Skeletal muscle tissue (tissue), 3 donors: ENCODE measurements at regions not wholly inside any gene's neighbourhood (a gene's known extent, or its start where the extent isn't known, plus 50 kb on each side); places are given as distances from the start of the nearest gene placed in this dataset.
A peak's percentile ranks its signal among the peaks of the same experiment; 100 is the strongest.

Experiments used
- H3K27ac ChIP-seq: one replicate; pipeline ENCODE4 v1.7.0; 2013; ENCODE audit warnings: mild to moderate bottlenecking, low read depth, low read length, inconsistent platforms
- H3K27me3 ChIP-seq, 3 donors: one replicate each; pipeline ENCODE4 v1.7.0; 2013; ENCODE audit warnings: low read length in 3 of 3; ENCODE audit not compliant: control insufficient read depth in 3 of 3, insufficient read depth in 3 of 3
- H3K36me3 ChIP-seq, 3 donors: one replicate each; pipeline ENCODE4 v1.7.0; 2013; ENCODE audit warnings: low read length in 3 of 3; ENCODE audit not compliant: control insufficient read depth in 3 of 3, insufficient read depth in 3 of 3
- H3K4me1 ChIP-seq, 3 donors: one replicate each; pipeline ENCODE4 v1.7.0; 2013; ENCODE audit warnings: low read length in 3 of 3, mild to moderate bottlenecking in 3 of 3; ENCODE audit not compliant: control insufficient read depth in 3 of 3, insufficient read depth in 3 of 3
- H3K4me3 ChIP-seq, 3 donors: one replicate each; pipeline ENCODE4 v1.7.0; 2013; ENCODE audit warnings: low read length in 3 of 3
- H3K9ac ChIP-seq, 3 donors: one replicate each; pipeline ENCODE4 v1.7.0; 2013; ENCODE audit warnings: low read length in 3 of 3, mild to moderate bottlenecking in 3 of 3, moderate library complexity in 2 of 3, low read depth in 1 of 3
- H3K9me3 ChIP-seq, 3 donors: one replicate each; pipeline ENCODE4 v1.7.0; 2013; ENCODE audit warnings: low read length in 3 of 3; ENCODE audit not compliant: control insufficient read depth in 3 of 3
- donor health status: Osteomylitis.

- Histone ChIP-seq H3K4me1 (no peaks in the 10 kb centered on the region), H3K27me3 (peaks cover 0 to 3% (median 0%) of the 10 kb centered on the region in 3 donors), H3K4me3 (no peak overlapping the region), H3K27ac (no peak overlapping the region), H3K36me3 (no peaks in the 10 kb centered on the region), H3K9ac (no peak overlapping the region), H3K9me3 (no peaks in the 10 kb centered on the region)
Observed at GRCh38 chr2:212659441-212659840, 120.8 kb upstream of the ERBB4 start.

- Histone ChIP-seq H3K9me3 (no peaks in the 10 kb centered on the region), H3K36me3 (no peaks in the 10 kb centered on the region), H3K9ac (no peak overlapping the region), H3K4me1 (no peaks in the 10 kb centered on the region), H3K4me3 (no peak overlapping the region), H3K27ac (no peak overlapping the region), H3K27me3 (no peaks in the 10 kb centered on the region)
Observed at GRCh38 chr2:212649646-212650045, 111.0 kb upstream of the ERBB4 start.

- peak overlapping the region in 1 of 3 donors; percentile 34 for H3K9ac ChIP-seq
- H3K27ac ChIP-seq, result no peak overlapping the region
- H3K27me3 ChIP-seq, result no peaks in the 10 kb centered on the region
- H3K36me3 ChIP-seq, result no peaks in the 10 kb centered on the region
- H3K4me1 ChIP-seq, result no peaks in the 10 kb centered on the region
- no peaks in the 10 kb centered on the region for H3K9me3 ChIP-seq
- H3K4me3 ChIP-seq, result no peak overlapping the region
Observed at GRCh38 chr2:212646698-212647366, 108.2 kb upstream of the ERBB4 start.

DNA sequence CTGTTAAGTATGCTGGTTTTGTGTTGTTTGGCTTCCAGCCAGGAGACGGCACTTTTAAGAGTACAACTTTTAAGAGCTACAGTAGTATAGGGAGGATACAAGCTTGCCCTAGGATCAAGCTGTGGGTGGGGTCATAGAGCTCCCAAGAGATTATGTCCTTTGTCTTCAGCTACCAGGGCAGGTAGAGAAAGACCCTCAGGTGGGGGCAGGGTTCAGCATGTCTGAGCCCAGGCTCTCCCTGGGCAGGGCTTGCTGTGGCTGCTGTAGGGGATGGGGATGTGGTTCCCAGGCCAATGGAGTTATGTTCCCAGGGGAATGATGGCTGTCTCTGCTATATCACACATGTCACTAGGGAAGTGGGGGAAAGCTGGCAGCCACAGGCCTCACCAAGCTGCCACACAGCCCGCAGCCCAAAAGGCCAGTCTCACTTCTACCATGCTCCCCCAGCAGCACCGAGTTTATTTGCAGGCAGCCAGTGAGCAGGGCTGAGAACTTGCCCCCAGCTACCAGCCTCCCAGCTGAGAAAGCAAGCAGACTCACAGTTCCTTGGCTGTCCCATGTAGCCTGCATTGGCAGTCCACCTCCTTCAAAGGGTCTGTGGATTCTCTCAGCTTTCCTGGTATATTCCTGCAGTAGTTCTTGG is 105.7 kb upstream of the ERBB4 start:
- no peaks in the 10 kb centered on the region for H3K9me3 ChIP-seq
- no peaks in the 10 kb centered on the region for H3K27me3 ChIP-seq
- H3K9ac ChIP-seq, result no peak overlapping the region
- no peak overlapping the region for H3K27ac ChIP-seq
- no peaks in the 10 kb centered on the region for H3K36me3 ChIP-seq
- no peaks in the 10 kb centered on the region for H3K4me1 ChIP-seq
- no peak overlapping the region for H3K4me3 ChIP-seq

- no peaks in the 10 kb centered on the region for H3K27me3 ChIP-seq
- H3K4me3 ChIP-seq, result no peak overlapping the region
- no peaks in the 10 kb centered on the region for H3K36me3 ChIP-seq
- H3K9me3 ChIP-seq, result peaks cover 0 to 3% (median 0%) of the 10 kb centered on the region in 3 donors
- no peak overlapping the region for H3K9ac ChIP-seq
- H3K27ac ChIP-seq, result no peak overlapping the region
- H3K4me1 ChIP-seq, result no peaks in the 10 kb centered on the region
Observed at GRCh38 chr2:212640428-212640827, 101.8 kb upstream of the ERBB4 start.

DNA sequence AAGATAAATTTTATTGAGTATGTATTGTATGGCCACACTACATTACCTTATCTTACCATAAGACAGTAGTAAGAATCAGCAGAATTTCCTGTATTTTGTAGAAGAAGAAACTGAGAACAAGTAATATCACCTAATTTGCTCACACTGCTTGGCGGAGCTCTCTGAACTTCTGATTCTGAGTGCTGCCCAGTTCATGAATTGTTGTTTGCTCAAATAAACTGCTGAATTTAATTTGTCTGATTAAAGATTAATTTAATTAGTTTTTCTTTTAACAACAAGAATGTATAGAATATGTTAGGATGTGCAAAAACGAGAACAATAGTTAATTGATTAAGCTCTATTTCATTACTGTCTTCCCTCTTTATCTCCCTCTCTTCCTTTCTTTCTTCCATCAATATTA is 100.1 kb upstream of the ERBB4 start:
- H3K4me1 ChIP-seq, result no peaks in the 10 kb centered on the region
- no peak overlapping the region for H3K4me3 ChIP-seq
- H3K27ac ChIP-seq, result no peak overlapping the region

DNA sequence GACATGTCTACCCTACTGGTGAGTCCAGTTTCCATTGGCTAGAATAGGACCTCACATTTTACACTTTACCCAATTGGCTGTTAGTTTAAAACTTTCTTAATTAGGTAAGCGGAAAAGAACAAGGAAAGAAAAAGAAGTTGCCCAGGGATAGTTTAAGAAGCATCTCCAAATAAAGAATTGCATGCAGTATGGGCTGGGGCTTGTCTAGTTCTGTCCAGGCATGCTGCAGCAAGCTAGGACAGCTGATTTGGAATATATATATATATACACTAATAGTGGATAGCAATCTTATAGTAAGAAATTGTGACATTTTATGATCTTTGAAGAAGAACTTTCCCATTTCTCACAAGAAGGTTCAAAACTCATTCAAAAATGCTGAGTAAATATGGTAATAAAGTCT is 90.0 kb upstream of the ERBB4 start:
- no peaks in the 10 kb centered on the region for H3K27me3 ChIP-seq
- no peak overlapping the region for H3K27ac ChIP-seq
- H3K9me3 ChIP-seq, result no peaks in the 10 kb centered on the region
- no peaks in the 10 kb centered on the region for H3K36me3 ChIP-seq
- no peak overlapping the region for H3K9ac ChIP-seq
- H3K4me3 ChIP-seq, result no peak overlapping the region
- no peaks in the 10 kb centered on the region for H3K4me1 ChIP-seq

More for the DNA sequence above, 100.1 kb upstream of the ERBB4 start:
- H3K27me3 ChIP-seq, result no peaks in the 10 kb centered on the region
- peaks cover 0 to 3% (median 0%) of the 10 kb centered on the region in 3 donors for H3K9me3 ChIP-seq
- H3K36me3 ChIP-seq, result no peaks in the 10 kb centered on the region
- no peak overlapping the region for H3K9ac ChIP-seq

- no peak overlapping the region for H3K4me3 ChIP-seq
- no peaks in the 10 kb centered on the region for H3K4me1 ChIP-seq
Observed at GRCh38 chr2:212626371-212626918, 87.8 kb upstream of the ERBB4 start.

GRCh38 chr2:212619954-212620353 is 81.4 kb upstream of the ERBB4 start:
- no peak overlapping the region for H3K27ac ChIP-seq
- H3K4me3 ChIP-seq, result no peak overlapping the region
- no peaks in the 10 kb centered on the region for H3K27me3 ChIP-seq
- H3K9ac ChIP-seq, result no peak overlapping the region
- H3K36me3 ChIP-seq, result no peaks in the 10 kb centered on the region
- no peaks in the 10 kb centered on the region for H3K9me3 ChIP-seq
- no peaks in the 10 kb centered on the region for H3K4me1 ChIP-seq

More at GRCh38 chr2:212626371-212626918, 87.8 kb upstream of the ERBB4 start:
- no peak overlapping the region for H3K9ac ChIP-seq
- H3K27ac ChIP-seq, result no peak overlapping the region
- no peaks in the 10 kb centered on the region for H3K9me3 ChIP-seq
- H3K27me3 ChIP-seq, result no peaks in the 10 kb centered on the region
- no peaks in the 10 kb centered on the region for H3K36me3 ChIP-seq

DNA sequence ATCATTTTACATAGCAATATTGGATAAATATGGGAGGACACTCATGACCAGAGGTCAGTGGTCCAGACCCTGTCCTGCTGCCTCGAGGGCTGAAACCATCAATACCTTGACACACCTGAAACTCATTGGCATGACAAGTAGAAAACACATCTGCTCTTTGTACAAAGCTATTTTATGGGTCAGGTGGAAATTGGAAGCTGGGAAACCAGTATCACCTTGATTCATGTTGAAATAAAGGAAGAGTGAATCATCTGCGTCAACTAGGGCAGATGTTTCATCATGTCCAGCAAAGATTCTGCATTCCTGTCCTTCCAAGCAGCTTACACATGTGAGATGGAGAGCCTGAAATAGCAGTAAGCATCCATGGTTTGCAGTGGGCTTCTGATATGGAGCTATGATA is 80.0 kb upstream of the ERBB4 start:
- no peaks in the 10 kb centered on the region for H3K27me3 ChIP-seq
- H3K27ac ChIP-seq, result no peak overlapping the region
- no peaks in the 10 kb centered on the region for H3K36me3 ChIP-seq
- no peak overlapping the region for H3K4me3 ChIP-seq
- no peak overlapping the region for H3K9ac ChIP-seq
- no peaks in the 10 kb centered on the region for H3K9me3 ChIP-seq
- no peaks in the 10 kb centered on the region for H3K4me1 ChIP-seq
